GM12872 (cell line): ENCODE measurements at regions not wholly inside any gene's neighbourhood (a gene's known extent, or its start where the extent isn't known, plus 50 kb on each side); places are given as distances from the start of the nearest gene placed in this dataset.

Experiments
- TF ChIP-seq, protein P1 (sequence below): IDR thresholded peaks from 3 replicates; pipeline ENCODE4 v1.5.1; 2011; ENCODE audit warnings: low read depth, mild to moderate bottlenecking, low read length, moderate library complexity; ENCODE audit not compliant: insufficient read depth

DNA sequence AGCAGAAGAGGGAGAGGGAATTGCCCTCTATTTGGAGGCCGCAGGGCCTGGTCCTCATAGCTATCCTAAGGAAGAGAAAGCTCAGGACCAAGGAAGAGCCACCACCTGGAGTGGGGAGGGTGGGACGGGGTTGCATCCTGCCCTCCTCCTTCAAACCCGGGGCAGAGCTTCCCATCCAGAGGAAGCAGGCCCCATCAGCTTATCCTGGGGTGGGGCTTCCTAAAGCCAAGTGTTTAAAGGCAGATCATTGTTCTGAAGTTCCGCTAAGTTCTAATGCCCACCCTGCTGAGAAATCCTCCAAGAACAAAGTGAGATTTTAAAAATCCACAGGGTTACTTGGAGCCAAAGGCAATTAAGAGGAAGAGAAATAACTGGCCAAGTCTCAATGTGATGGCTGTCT, 210.3 kb downstream of the C9orf152 start:
- TF ChIP-seq, protein P1, sequence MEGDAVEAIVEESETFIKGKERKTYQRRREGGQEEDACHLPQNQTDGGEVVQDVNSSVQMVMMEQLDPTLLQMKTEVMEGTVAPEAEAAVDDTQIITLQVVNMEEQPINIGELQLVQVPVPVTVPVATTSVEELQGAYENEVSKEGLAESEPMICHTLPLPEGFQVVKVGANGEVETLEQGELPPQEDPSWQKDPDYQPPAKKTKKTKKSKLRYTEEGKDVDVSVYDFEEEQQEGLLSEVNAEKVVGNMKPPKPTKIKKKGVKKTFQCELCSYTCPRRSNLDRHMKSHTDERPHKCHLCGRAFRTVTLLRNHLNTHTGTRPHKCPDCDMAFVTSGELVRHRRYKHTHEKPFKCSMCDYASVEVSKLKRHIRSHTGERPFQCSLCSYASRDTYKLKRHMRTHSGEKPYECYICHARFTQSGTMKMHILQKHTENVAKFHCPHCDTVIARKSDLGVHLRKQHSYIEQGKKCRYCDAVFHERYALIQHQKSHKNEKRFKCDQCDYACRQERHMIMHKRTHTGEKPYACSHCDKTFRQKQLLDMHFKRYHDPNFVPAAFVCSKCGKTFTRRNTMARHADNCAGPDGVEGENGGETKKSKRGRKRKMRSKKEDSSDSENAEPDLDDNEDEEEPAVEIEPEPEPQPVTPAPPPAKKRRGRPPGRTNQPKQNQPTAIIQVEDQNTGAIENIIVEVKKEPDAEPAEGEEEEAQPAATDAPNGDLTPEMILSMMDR: no peak

DNA sequence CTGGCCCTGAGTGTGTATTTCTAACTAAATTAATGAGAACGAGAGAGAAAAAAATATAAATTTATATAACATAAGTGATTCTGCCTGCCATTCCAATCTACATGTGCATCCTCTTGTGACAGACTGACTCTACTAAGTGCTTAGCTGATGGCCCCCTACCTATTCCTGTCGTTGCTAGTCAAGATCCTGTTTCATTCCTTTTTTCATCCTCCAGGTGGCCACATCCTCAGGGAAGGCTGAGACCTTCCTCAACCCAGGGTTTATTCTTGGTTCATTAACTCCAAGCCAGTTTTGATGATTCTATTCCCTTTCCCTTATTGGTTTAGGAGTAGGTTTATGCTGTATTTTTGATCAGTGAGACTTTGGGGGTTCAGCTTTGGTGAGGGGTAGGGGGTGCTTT, 201.3 kb downstream of the C9orf152 start:
- TF ChIP-seq, protein P1: no peak

DNA sequence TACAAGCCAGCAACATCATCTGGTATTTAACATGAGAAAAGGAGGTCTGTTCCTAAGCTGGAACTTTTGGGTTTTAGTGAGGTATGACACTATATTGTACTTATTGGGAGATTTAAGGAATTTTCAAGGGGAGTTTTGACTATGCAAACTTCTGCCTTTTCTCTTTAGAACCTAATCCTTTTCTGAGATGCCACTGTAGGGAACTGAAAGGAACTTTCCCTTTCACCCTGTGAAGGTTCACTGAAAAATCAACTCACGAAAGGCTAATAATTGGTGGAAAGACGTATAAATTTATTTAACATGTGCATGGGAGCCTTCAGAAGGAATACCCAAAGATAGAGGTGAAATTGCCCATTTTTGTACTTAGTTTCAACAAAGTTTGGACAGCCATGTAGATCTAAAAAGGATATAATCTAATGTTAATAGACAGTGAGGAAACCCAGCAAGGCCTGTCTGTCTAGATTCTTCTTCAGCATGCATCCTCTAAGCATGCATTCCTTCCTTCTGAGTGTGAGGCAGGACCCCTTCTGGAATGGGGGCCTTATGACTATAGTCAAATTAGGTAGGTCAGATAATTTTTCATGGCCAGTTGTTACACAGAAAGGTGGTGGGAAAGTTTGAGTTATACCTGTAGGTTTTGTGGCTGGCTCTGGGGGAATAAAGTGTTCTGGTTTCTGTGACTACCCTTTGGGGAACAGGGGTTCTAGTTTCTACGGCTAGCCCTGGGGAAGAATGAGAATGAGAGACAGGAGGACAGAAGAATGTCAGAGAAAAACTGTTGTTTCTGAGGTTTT, 200.3 kb downstream of the C9orf152 start:
- TF ChIP-seq, protein P1: no peak

DNA sequence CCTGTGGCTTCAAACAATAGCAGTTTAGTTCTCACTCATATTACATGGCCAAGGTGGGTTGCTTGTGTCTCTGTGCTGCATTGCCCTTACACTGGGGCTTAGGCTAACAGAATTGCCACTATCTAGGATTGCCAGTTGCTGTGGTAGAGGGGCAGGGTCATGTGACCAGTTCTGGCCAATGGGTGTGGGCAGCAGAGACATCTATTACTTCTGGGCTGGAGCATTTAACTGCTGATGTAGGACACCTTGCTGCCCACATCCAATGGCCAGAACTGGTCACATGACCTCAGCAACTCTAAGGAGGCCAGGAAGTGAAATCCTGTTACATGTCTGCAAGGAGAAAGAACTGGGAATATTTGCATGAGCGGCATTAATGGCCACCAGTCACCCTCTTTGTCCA, 199.3 kb downstream of the C9orf152 start:
- TF ChIP-seq, protein P1: no peak

DNA sequence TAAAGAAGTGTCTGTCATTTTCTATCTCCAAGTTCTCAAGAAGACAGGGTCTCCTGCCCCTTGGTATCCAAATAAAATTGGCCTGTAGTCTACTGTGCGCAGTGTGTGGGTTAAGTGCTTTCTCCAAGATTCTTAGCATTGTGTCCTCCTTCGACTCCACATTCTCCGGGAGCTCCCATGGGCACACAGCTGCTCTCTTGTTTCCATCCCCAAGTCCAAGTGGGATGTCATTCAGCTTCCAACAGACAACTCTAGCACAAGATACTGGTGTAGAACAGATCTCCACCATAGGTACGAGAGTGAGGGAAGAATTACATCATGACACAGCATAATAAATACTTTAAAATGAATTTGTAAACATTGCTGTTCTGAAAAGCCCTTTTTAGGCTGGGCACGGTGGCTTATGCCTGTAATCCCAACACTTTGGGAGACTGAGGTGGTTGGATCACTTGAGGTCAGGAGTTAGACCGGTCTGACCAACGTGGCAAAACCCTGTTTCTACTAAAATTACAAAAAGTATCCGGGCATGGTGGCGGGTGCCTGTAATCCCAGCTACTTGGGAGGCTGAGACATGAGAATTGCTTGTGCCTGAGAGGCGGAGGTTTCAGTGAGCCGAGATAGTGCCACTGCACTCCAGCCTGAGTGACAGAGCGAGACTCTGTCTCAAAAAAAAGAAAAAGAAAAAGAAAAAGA, 196.2 kb downstream of the C9orf152 start:
- TF ChIP-seq, protein P1: no peak

DNA sequence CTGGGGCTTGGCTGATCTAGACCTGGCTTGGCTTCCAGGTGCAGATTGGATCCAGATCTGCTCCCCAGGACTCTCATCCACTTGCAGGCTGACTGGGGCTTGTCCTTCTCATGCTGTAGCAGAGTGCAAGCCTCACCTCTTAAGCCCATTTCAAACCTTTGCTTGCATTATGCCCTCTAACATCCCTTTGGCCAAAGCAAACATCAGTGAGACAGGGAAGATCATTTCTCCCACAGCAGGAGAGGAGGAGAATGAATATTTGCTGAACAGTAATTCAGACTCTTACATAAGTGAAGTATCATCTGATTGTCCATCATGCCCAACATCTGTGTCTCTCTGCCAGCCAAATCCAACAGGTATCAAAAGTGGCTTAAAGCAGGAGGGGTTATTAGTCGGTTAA, 194.9 kb downstream of the C9orf152 start:
- TF ChIP-seq, protein P1: no peak

DNA sequence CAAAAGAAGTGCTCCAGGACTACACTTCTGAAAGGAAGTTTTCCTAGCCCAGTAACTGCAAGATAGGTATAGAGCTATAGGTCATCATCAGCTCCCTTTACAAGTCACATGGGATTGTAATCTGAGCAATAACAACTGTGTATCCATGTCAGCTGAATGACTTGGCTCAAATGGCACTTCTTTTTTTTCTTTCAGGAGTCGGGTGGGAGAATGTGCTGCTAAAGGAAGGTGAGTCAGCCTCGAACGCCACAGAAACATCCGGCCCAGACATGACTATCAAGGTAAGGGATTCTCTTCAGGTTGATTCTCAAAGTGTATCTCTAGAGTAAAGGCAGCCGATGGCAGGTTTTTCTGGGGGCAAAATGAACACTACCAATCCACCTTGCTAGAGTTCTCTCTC, 192.2 kb downstream of the C9orf152 start:
- TF ChIP-seq, protein P1: no peak
